Esophagus muscularis mucosa (tissue), 4 donors: ENCODE measurements at regions not wholly inside any gene's neighbourhood (a gene's known extent, or its start where the extent isn't known, plus 50 kb on each side); places are given as distances from the start of the nearest gene placed in this dataset.
"Not testable (repeated sequence)": the region's sequence is repeated elsewhere in the genome, so short reads cannot be mapped to it uniquely, and the experiment has no call there.

Source experiments
- DNase-seq: peaks from one replicate; pipeline ENCODE4 v3.0.0-alpha.2; 2017; ENCODE audit errors: extremely low spot score
- H3K27ac ChIP-seq, 4 donors: fragments of 200-600 bp; sonication (generic); replicated peaks in 1 of 4; 1 replicate in 3 of 4; 2 replicates in 1 of 4; pipeline ENCODE4 v1.5.1; 2016 to 2019; ENCODE audit warnings: mild to moderate bottlenecking in 1 of 4
- H3K27me3 ChIP-seq, 4 donors: fragments of 200-600 bp; sonication (generic); one replicate each; pipeline versions ENCODE4 v1.5.1 to v1.6.0; 2016 to 2019
- H3K36me3 ChIP-seq, 4 donors: fragments of 200-600 bp; sonication (generic); one replicate each; pipeline ENCODE4 v1.5.1; 2016 to 2019
- H3K4me1 ChIP-seq, 4 donors: fragments of 200-600 bp; sonication (generic); one replicate each; pipeline ENCODE4 v1.5.1; 2016 to 2019
- H3K4me3 ChIP-seq, 4 donors: fragments of 200-600 bp; sonication (generic); 1 replicate in 2 of 4; 2 replicates in 2 of 4; pipeline ENCODE4 v1.5.1; 2016 to 2019; ENCODE audit warnings: mild to moderate bottlenecking in 4 of 4, moderate library complexity in 1 of 4
- H3K9me3 ChIP-seq, 4 donors: fragments of 200-600 bp; sonication (generic); 1 replicate in 3 of 4; 2 replicates in 1 of 4; pipeline ENCODE4 v1.5.1; 2016 to 2019
- EP300 ChIP-seq: sonication (generic); formaldehyde crosslinking; IDR thresholded peaks from one replicate; pipeline ENCODE4 v1.6.1; 2017; ENCODE audit warnings: antibody characterized with exemption
- POLR2A ChIP-seq: fragments of 450-650 bp; IDR thresholded peaks from one replicate; pipeline ENCODE4 v1.6.1; 2017; ENCODE audit warnings: antibody characterized with exemption, moderate library complexity, mild to moderate bottlenecking, low read depth
- POLR2AphosphoS5 ChIP-seq, 2 donors: sonication (generic); formaldehyde crosslinking; IDR thresholded peaks; one replicate each; pipeline ENCODE4 v1.6.1; 2017; ENCODE audit warnings: antibody characterized with exemption in 2 of 2
- WGBS: methylation state at CpG from one replicate; pipeline ENCODE4 v1.1.5; 2018; 5-methylcytosine and 5-hydroxymethylcytosine counted together
- intact Hi-C: fragments of 100-400 bp; cut with DNase I; formaldehyde crosslinking; loops from one replicate; pipeline ENCODE4 v1.15.1; 2023
- TF ChIP-seq, protein P1 (sequence below), 3 experiments: fragments of 200-600 bp in 2 of 3; fragments of 450-650 bp in 1 of 3; sonication (generic) in 2 of 3; IDR thresholded peaks; one replicate each; pipeline ENCODE4 v1.5.1; 2017 to 2019; ENCODE audit warnings: antibody characterized with exemption in 3 of 3, mild to moderate bottlenecking in 2 of 3, moderate library complexity in 1 of 3

- no peaks in the 10 kb centered on the region for H3K36me3 ChIP-seq
- WGBS = 100% methylated on average over 1 of the region's 1 CpG
- TF ChIP-seq POLR2AphosphoS5 (IDR thresholded peaks at IDR 0.05) (no peak), EP300 (no peak), POLR2A (no peak)
- TF ChIP-seq, protein P1, sequence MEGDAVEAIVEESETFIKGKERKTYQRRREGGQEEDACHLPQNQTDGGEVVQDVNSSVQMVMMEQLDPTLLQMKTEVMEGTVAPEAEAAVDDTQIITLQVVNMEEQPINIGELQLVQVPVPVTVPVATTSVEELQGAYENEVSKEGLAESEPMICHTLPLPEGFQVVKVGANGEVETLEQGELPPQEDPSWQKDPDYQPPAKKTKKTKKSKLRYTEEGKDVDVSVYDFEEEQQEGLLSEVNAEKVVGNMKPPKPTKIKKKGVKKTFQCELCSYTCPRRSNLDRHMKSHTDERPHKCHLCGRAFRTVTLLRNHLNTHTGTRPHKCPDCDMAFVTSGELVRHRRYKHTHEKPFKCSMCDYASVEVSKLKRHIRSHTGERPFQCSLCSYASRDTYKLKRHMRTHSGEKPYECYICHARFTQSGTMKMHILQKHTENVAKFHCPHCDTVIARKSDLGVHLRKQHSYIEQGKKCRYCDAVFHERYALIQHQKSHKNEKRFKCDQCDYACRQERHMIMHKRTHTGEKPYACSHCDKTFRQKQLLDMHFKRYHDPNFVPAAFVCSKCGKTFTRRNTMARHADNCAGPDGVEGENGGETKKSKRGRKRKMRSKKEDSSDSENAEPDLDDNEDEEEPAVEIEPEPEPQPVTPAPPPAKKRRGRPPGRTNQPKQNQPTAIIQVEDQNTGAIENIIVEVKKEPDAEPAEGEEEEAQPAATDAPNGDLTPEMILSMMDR (IDR thresholded peaks at IDR 0.05) = no peak
Observed at GRCh38 chr4:17024425-17024824, 126.0 kb upstream of the LDB2 start.

DNA sequence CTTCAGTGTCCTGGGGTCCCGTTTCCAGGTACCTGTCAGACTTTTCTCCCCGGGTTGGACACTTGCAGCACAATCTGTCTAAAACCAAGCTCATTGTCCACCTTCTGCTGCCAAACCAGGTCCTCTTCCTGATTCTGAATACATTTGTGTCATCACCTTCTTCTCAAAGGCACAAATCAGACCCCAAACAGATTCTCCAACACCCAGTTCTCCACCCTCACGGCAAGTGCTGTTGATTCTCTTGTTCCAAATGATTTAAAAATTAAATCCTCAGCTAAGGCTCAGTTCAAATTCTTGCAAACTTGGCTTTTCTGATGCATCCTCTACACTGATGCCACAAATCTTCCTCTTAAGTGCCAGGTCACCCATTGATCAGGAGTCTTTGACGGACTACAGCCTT is 122.5 kb upstream of the LDB2 start:
- Histone ChIP-seq H3K36me3 (no peaks in the 10 kb centered on the region), H3K9me3 (no peaks in the 10 kb centered on the region), H3K4me3 (no peak overlapping the region), H3K27me3 (no peaks in the 10 kb centered on the region), H3K27ac (no peak overlapping the region), H3K4me1 (no peaks in the 10 kb centered on the region)
- peak; percentile 75 for DNase-seq
- no peak for TF ChIP-seq POLR2A
- TF ChIP-seq, protein P1 (IDR thresholded peaks at IDR 0.05) = no peak
- no peak for TF ChIP-seq POLR2AphosphoS5 (IDR thresholded peaks at IDR 0.05)
- TF ChIP-seq EP300 = no peak
- 84% methylated on average over 4 of the region's 4 CpGs for WGBS
- intact Hi-C loops = no loop called here

More at GRCh38 chr4:17024425-17024824, 126.0 kb upstream of the LDB2 start:
- intact Hi-C loops = no loop called here
- Histone ChIP-seq H3K9me3 (no peaks in the 10 kb centered on the region), H3K4me3 (no peak overlapping the region), H3K4me1 (no peaks in the 10 kb centered on the region), H3K27me3 (no peaks in the 10 kb centered on the region), H3K27ac (no peak overlapping the region)
- peak; percentile 84 for DNase-seq

GRCh38 chr4:17020451-17020850 is 122.0 kb upstream of the LDB2 start:
- DNase-seq = no peak
- no peaks in the 10 kb centered on the region for H3K4me1 ChIP-seq
- no peaks in the 10 kb centered on the region for H3K27me3 ChIP-seq
- 89% methylated on average over 1 of the region's 1 CpG for WGBS
- no peak overlapping the region for H3K4me3 ChIP-seq
- H3K9me3 ChIP-seq = no peaks in the 10 kb centered on the region
- intact Hi-C loops = no loop called here
- no peak overlapping the region for H3K27ac ChIP-seq
- H3K36me3 ChIP-seq = no peaks in the 10 kb centered on the region
- no peak for TF ChIP-seq POLR2A
- TF ChIP-seq EP300 = no peak
- no peak for TF ChIP-seq POLR2AphosphoS5 (IDR thresholded peaks at IDR 0.05)
- TF ChIP-seq, protein P1 (IDR thresholded peaks at IDR 0.05) = no peak

DNA sequence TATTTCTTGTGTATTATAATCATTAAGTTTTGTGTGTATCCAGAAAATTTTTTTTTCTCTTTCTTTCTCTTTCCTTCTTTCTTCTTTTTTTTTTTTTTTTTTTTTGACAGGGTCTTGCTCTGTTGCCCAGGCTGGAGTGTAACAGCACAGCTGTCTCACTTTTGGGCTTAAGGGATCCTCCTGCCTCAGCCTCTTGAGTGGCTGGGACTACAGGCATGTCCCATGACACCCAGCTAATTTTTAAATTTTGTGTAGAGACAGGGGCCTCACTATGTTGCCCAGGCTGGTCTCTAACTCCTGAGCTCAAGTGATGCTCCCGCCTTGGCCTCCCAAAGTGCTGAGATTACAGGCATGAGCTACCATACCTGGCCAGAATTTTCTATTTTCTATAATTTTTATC is 120.2 kb upstream of the LDB2 start:
- WGBS = 81% methylated on average over 1 of the region's 1 CpG
- H3K27me3 ChIP-seq = not testable (repeated sequence)

DNA sequence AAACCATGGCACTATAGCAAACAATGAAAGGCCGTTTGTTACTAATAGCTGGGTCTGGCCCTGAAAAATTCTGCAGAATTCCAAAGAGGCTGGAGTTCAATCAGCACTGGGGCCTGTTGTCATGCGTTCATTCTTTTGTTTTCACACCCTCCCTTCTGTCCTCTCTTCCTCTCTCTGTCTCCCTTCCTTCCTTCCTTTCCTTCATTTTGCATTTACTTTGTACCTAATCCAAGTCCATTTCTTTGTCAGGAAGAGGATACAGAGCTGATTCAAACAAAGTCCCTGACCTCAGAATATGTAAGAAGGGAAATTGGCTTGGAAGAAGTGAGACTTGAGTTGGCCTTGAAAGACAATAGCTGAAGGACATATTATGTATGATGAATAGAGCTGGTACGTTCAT is 119.6 kb upstream of the LDB2 start:
- no peak overlapping the region for H3K27ac ChIP-seq

More for the DNA sequence above, 120.2 kb upstream of the LDB2 start:
- intact Hi-C loops, H3K4me1 ChIP-seq, H3K9me3 ChIP-seq, H3K27ac ChIP-seq, H3K4me3 ChIP-seq, H3K36me3 ChIP-seq: not testable (repeated sequence)
- DNase-seq = peak; percentile 4

GRCh38 chr4:17013382-17014006 is 115.0 kb upstream of the LDB2 start:
- TF ChIP-seq POLR2A (no peak), POLR2AphosphoS5 (IDR thresholded peaks at IDR 0.05) (no peak), EP300 (no peak)
- TF ChIP-seq, protein P1 (IDR thresholded peaks at IDR 0.05) = no peak
- H3K27ac ChIP-seq = no peak overlapping the region
- 97% methylated on average over 4 of the region's 4 CpGs for WGBS
- H3K4me1 ChIP-seq = no peaks in the 10 kb centered on the region
- no peaks in the 10 kb centered on the region for H3K27me3 ChIP-seq
- H3K9me3 ChIP-seq = no peaks in the 10 kb centered on the region
- H3K4me3 ChIP-seq = no peak overlapping the region
- intact Hi-C loops = no loop called here
- no peaks in the 10 kb centered on the region for H3K36me3 ChIP-seq
- peak; percentile 74 for DNase-seq

More for the DNA sequence above, 119.6 kb upstream of the LDB2 start:
- TF ChIP-seq EP300 (no peak), POLR2A (no peak)
- intact Hi-C loops = no loop called here
- Histone ChIP-seq H3K4me3 (no peak overlapping the region), H3K36me3 (no peaks in the 10 kb centered on the region), H3K4me1 (no peaks in the 10 kb centered on the region), H3K9me3 (no peaks in the 10 kb centered on the region), H3K27me3 (no peaks in the 10 kb centered on the region)
- WGBS = 80% methylated on average over 3 of the region's 3 CpGs
- peak; percentile 10 for DNase-seq
